ENCODE measurements at regions not wholly inside any gene's neighbourhood (a gene's known extent, or its start where the extent isn't known, plus 50 kb on each side); places are given as distances from the start of the nearest gene placed in this dataset.
A peak's percentile ranks its signal among the peaks of the same experiment; 100 is the strongest.

- no peak for DNase-seq
These were observed 122.1 kb upstream of the TPRG1 start for GRCh38 chr3:189049458-189050236.

GRCh38 chr3:189053322-189053721 lies 118.4 kb upstream of the TPRG1 start:
- DNase-seq: peak; percentile 22 to 25

- no peak for DNase-seq
These were observed 115.0 kb upstream of the TPRG1 start for GRCh38 chr3:189056646-189057335.

GRCh38 chr3:189057369-189057768 lies 114.4 kb upstream of the TPRG1 start:
- no peak for DNase-seq

- no peak for DNase-seq
These were observed 113.7 kb upstream of the TPRG1 start for GRCh38 chr3:189058071-189058470.

GRCh38 chr3:189070965-189071364 lies 100.8 kb upstream of the TPRG1 start:
- no peak for DNase-seq

GRCh38 chr3:189071446-189071845 lies 100.3 kb upstream of the TPRG1 start:
- DNase-seq: no peak

- DNase-seq: no peak
These were observed 95.3 kb upstream of the TPRG1 start for GRCh38 chr3:189076449-189076848.

- no peak for DNase-seq
These were observed 91.0 kb upstream of the TPRG1 start for GRCh38 chr3:189080745-189081144.

- no peak for DNase-seq
These were observed 88.9 kb upstream of the TPRG1 start for GRCh38 chr3:189082666-189083427.

- no peak for DNase-seq
These were observed 87.2 kb upstream of the TPRG1 start for GRCh38 chr3:189084620-189085019.

GRCh38 chr3:189092547-189092946 lies 79.2 kb upstream of the TPRG1 start:
- no peak for DNase-seq

- DNase-seq: no peak
These were observed 77.2 kb upstream of the TPRG1 start for GRCh38 chr3:189094539-189094938.

- no peak for DNase-seq
These were observed 75.7 kb upstream of the TPRG1 start for GRCh38 chr3:189096092-189096491.

- DNase-seq: no peak
These were observed 72.7 kb upstream of the TPRG1 start for GRCh38 chr3:189099031-189099471.

GRCh38 chr3:189099505-189100290 lies 72.1 kb upstream of the TPRG1 start:
- no peak for DNase-seq

- no peak for DNase-seq
These were observed 70.9 kb upstream of the TPRG1 start for GRCh38 chr3:189100866-189101265.

- no peak for DNase-seq
These were observed 70.2 kb upstream of the TPRG1 start for GRCh38 chr3:189101594-189101993.

- no peak for DNase-seq
These were observed 68.6 kb upstream of the TPRG1 start for GRCh38 chr3:189103208-189103607.

- no peak for DNase-seq
These were observed 63.7 kb upstream of the TPRG1 start for GRCh38 chr3:189108067-189108466.

GRCh38 chr3:189108735-189109134 lies 63.0 kb upstream of the TPRG1 start:
- DNase-seq: no peak

GRCh38 chr3:189109145-189109544 lies 62.6 kb upstream of the TPRG1 start:
- no peak for DNase-seq

- DNase-seq: no peak
These were observed 54.7 kb upstream of the TPRG1 start for GRCh38 chr3:189117087-189117486.
